ENCODE measurements at regions not wholly inside any gene's neighbourhood (a gene's known extent, or its start where the extent isn't known, plus 50 kb on each side); places are given as distances from the start of the nearest gene placed in this dataset.

DNA sequence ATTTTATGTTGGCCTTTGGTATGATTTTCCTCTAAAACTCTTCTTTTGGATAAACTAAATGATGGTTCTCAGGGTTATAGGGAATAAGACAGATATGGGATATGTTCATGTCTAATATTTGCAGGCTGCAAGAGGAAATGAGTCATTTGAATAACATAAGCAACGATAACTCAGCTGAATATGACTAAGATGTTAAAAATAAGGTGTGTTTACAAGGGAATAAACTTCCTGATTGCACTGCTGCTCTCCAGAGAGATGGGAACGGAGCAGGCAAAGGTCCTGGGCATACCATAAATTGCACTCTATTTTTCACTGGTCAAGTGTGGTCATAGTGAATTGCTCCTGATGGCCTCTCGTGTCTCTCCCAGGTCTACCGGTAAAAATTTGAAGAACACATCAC is 666.2 kb downstream of the TOX3 start:
- H3K27me3 ChIP-seq (ENCODE audit: insufficient read depth, poor library complexity, severe bottlenecking), result no peaks in the 10 kb centered on the region
- H3K27ac ChIP-seq (replicated peaks), result no peak overlapping the region
- TF ChIP-seq, protein P1, sequence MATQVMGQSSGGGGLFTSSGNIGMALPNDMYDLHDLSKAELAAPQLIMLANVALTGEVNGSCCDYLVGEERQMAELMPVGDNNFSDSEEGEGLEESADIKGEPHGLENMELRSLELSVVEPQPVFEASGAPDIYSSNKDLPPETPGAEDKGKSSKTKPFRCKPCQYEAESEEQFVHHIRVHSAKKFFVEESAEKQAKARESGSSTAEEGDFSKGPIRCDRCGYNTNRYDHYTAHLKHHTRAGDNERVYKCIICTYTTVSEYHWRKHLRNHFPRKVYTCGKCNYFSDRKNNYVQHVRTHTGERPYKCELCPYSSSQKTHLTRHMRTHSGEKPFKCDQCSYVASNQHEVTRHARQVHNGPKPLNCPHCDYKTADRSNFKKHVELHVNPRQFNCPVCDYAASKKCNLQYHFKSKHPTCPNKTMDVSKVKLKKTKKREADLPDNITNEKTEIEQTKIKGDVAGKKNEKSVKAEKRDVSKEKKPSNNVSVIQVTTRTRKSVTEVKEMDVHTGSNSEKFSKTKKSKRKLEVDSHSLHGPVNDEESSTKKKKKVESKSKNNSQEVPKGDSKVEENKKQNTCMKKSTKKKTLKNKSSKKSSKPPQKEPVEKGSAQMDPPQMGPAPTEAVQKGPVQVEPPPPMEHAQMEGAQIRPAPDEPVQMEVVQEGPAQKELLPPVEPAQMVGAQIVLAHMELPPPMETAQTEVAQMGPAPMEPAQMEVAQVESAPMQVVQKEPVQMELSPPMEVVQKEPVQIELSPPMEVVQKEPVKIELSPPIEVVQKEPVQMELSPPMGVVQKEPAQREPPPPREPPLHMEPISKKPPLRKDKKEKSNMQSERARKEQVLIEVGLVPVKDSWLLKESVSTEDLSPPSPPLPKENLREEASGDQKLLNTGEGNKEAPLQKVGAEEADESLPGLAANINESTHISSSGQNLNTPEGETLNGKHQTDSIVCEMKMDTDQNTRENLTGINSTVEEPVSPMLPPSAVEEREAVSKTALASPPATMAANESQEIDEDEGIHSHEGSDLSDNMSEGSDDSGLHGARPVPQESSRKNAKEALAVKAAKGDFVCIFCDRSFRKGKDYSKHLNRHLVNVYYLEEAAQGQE (IDR thresholded peaks at IDR 0.05; ENCODE audit: insufficient replicate concordance, low read depth), result no peak
- no peak for TF ChIP-seq GABPA (IDR thresholded peaks at IDR 0.05; ENCODE audit: low read depth)
- TF ChIP-seq, protein P2, sequence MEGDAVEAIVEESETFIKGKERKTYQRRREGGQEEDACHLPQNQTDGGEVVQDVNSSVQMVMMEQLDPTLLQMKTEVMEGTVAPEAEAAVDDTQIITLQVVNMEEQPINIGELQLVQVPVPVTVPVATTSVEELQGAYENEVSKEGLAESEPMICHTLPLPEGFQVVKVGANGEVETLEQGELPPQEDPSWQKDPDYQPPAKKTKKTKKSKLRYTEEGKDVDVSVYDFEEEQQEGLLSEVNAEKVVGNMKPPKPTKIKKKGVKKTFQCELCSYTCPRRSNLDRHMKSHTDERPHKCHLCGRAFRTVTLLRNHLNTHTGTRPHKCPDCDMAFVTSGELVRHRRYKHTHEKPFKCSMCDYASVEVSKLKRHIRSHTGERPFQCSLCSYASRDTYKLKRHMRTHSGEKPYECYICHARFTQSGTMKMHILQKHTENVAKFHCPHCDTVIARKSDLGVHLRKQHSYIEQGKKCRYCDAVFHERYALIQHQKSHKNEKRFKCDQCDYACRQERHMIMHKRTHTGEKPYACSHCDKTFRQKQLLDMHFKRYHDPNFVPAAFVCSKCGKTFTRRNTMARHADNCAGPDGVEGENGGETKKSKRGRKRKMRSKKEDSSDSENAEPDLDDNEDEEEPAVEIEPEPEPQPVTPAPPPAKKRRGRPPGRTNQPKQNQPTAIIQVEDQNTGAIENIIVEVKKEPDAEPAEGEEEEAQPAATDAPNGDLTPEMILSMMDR (IDR thresholded peaks at IDR 0.05; ENCODE audit: insufficient read depth, low read length), result no peak
- no peak for TF ChIP-seq POLR2AphosphoS5 (IDR thresholded peaks at IDR 0.05; ENCODE audit: low read depth)
- no peak for TF ChIP-seq SPI1 (IDR thresholded peaks at IDR 0.05; ENCODE audit: borderline replicate concordance, low read depth)
- DNase-seq (ENCODE audit: low read depth in 1 of 2, low spot score in 1 of 2), result no peak
- no peak overlapping the region for H3K4me3 ChIP-seq (replicated peaks; ENCODE audit: insufficient read depth, low read length)

DNA sequence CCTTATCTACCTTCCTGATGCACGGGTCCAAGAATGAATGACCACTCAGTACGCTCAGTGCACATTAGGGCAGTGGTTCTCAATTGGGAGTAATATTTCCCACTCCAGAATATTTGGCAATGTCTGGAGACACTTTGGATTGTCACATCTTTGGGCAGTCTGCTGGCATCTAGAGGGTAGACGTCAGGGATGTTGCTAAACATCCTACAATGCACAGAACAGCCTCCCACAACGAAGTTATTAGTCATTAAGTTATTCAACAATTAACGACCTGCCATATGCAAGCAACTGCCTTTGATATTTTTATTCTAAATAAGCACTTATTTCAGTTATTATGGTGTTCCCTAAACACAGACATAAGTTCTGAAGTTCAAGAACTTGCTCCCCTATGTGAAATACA is 669.3 kb downstream of the TOX3 start:
- no peaks in the 10 kb centered on the region for H3K27me3 ChIP-seq (ENCODE audit: insufficient read depth, poor library complexity, severe bottlenecking)
- no peak overlapping the region for H3K4me3 ChIP-seq (replicated peaks; ENCODE audit: insufficient read depth, low read length)
- no peak overlapping the region for H3K27ac ChIP-seq (replicated peaks)
- TF ChIP-seq, protein P2 (IDR thresholded peaks at IDR 0.05; ENCODE audit: insufficient read depth, low read length), result no peak
- TF ChIP-seq, protein P1 (IDR thresholded peaks at IDR 0.05; ENCODE audit: insufficient replicate concordance, low read depth), result no peak
- TF ChIP-seq POLR2AphosphoS5 (IDR thresholded peaks at IDR 0.05; ENCODE audit: low read depth) (no peak), GABPA (IDR thresholded peaks at IDR 0.05; ENCODE audit: low read depth) (no peak), SPI1 (IDR thresholded peaks at IDR 0.05; ENCODE audit: borderline replicate concordance, low read depth) (no peak)
- no peak for DNase-seq (ENCODE audit: low read depth in 1 of 2, low spot score in 1 of 2)

DNA sequence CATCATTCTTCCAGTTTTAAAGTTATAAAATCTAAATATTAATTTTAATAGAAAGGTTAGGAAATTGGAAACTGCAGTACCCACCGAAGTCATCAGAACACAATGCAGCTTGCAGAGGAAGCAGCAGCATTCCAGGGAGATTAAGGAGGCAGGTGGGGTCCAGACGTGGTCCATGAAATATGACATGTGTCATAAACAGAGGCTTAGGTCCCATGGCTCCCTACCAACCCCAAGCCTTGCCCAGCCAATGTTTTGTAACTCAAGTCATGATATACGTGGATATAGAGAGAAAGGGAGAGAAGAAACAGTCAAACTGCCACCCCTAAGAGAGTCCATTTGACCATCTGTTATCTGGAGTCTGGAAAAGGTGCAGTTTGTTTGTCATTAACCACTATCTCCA is 670.0 kb downstream of the TOX3 start:
- Histone ChIP-seq H3K4me3 (replicated peaks; ENCODE audit: insufficient read depth, low read length) (no peak overlapping the region), H3K27me3 (ENCODE audit: insufficient read depth, poor library complexity, severe bottlenecking) (no peaks in the 10 kb centered on the region), H3K27ac (replicated peaks) (no peak overlapping the region)
- TF ChIP-seq GABPA (IDR thresholded peaks at IDR 0.05; ENCODE audit: low read depth), result no peak
- TF ChIP-seq, protein P1 (IDR thresholded peaks at IDR 0.05; ENCODE audit: insufficient replicate concordance, low read depth), result no peak
- TF ChIP-seq, protein P2 (IDR thresholded peaks at IDR 0.05; ENCODE audit: insufficient read depth, low read length), result no peak
- no peak for TF ChIP-seq POLR2AphosphoS5 (IDR thresholded peaks at IDR 0.05; ENCODE audit: low read depth)
- no peak for TF ChIP-seq SPI1 (IDR thresholded peaks at IDR 0.05; ENCODE audit: borderline replicate concordance, low read depth)
- DNase-seq (ENCODE audit: low read depth in 1 of 2, low spot score in 1 of 2), result no peak

Data from HL-60 (cell line).